DND-41 (cell line): ENCODE measurements at regions not wholly inside any gene's neighbourhood (a gene's known extent, or its start where the extent isn't known, plus 50 kb on each side); places are given as distances from the start of the nearest gene placed in this dataset.

Source experiments
- ATAC-seq: fragments of 200-7000 bp; cut with Tn5 transposase; 3 replicates; pipeline ENCODE4 v1.9.1; 2021; ENCODE audit warnings: low read depth; ENCODE audit not compliant: insufficient read depth
- DNase-seq: peaks from one replicate; pipeline ENCODE4 v3.0.0-alpha.2; 2020
- H2AFZ ChIP-seq: 2 replicates; pipeline ENCODE4 v1.6.0; 2012; ENCODE audit warnings: low read depth, low read length
- H3K27ac ChIP-seq: 2 replicates; pipeline ENCODE4 v1.5.1; 2012; ENCODE audit warnings: low read length, inconsistent platforms
- H3K27me3 ChIP-seq: fragments of 200-600 bp; sonication (generic); 2 replicates; pipeline ENCODE4 v1.6.0; 2012; ENCODE audit warnings: low read length, mild to moderate bottlenecking, inconsistent platforms; ENCODE audit not compliant: insufficient read depth, poor library complexity
- H3K36me3 ChIP-seq: 2 replicates; pipeline ENCODE4 v1.5.1; 2012; ENCODE audit warnings: low read length, inconsistent platforms; ENCODE audit not compliant: insufficient read depth
- H3K4me1 ChIP-seq: 2 replicates; pipeline ENCODE4 v1.5.1; 2012; ENCODE audit warnings: mild to moderate bottlenecking, low read length; ENCODE audit not compliant: insufficient read depth
- H3K4me2 ChIP-seq: 2 replicates; pipeline ENCODE4 v1.6.0; 2012; ENCODE audit warnings: mild to moderate bottlenecking, moderate library complexity, low read length, inconsistent platforms; ENCODE audit not compliant: insufficient read depth
- H3K4me3 ChIP-seq, 2 experiments: fragments of 200-600 bp in 1 of 2; shearing (Covaris generic) in 1 of 2; 2 replicates each; pipeline ENCODE4 v1.5.1; 2012 to 2016; ENCODE audit warnings: inconsistent platforms in 2 of 2, low read length in 2 of 2, mild to moderate bottlenecking in 2 of 2, low read depth in 1 of 2, moderate library complexity in 1 of 2
- H3K79me2 ChIP-seq: 2 replicates; pipeline ENCODE4 v1.6.0; 2012; ENCODE audit warnings: low read length, inconsistent platforms; ENCODE audit not compliant: insufficient read depth
- H3K9ac ChIP-seq: 2 replicates; pipeline ENCODE4 v1.6.0; 2012; ENCODE audit warnings: low read depth, mild to moderate bottlenecking, inconsistent platforms, low read length, moderate library complexity
- H3K9me3 ChIP-seq: 2 replicates; pipeline ENCODE4 v1.5.1; 2012; ENCODE audit warnings: low read length, moderate library complexity, mild to moderate bottlenecking, inconsistent platforms; ENCODE audit not compliant: insufficient read depth, severe bottlenecking
- H4K20me1 ChIP-seq: 2 replicates; pipeline ENCODE4 v1.6.0; 2012; ENCODE audit warnings: low read length; ENCODE audit not compliant: insufficient read depth
- EZH2 ChIP-seq: IDR thresholded peaks from 3 replicates; pipeline ENCODE4 v1.6.1; 2012; ENCODE audit warnings: borderline replicate concordance, low read depth, mild to moderate bottlenecking, moderate library complexity, low read length, inconsistent platforms; ENCODE audit not compliant: severe bottlenecking
- TF ChIP-seq, protein P1 (sequence below): IDR thresholded peaks from 2 replicates; pipeline ENCODE4 v1.5.1; 2012; ENCODE audit warnings: borderline replicate concordance, low read length, moderate library complexity, mild to moderate bottlenecking; ENCODE audit not compliant: poor library complexity, severe bottlenecking; ENCODE audit errors: extremely low read depth

DNA sequence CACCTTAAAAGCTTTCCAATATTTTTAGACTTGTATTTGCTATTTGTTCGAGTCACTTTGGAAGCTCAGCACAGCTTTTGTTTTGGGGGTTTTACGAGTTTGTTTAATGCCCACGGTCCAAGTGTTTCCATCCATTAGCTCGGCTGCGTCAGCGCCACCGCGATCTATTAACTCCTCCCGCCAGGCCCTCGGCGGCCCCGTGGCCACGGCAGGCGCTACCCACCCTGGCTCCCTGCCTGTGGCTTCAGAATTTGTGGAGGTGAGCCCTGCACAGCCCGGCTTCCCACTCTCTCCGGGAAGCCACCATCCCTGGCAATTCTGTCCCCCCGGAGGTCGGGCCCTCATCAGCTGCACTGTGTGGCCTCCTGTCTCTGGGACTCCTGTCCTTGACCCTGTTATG is 648.5 kb downstream of the BRD1 start:
- Histone ChIP-seq H3K79me2 (no peaks in the 10 kb centered on the region), H3K4me3 (no peak overlapping the region), H3K9ac (no peak overlapping the region), H3K27ac (no peak overlapping the region), H3K36me3 (no peaks in the 10 kb centered on the region), H3K4me2 (no peak overlapping the region), H2AFZ (no peak overlapping the region), H3K9me3 (no peaks in the 10 kb centered on the region), H4K20me1 (0 out of 2 replicates have a peak, but pooled peaks cover 4% of the 10 kb centered on the region), H3K4me1 (no peaks in the 10 kb centered on the region), H3K27me3 (no peaks in the 10 kb centered on the region)
- no peak for ATAC-seq
- TF ChIP-seq, protein P1, sequence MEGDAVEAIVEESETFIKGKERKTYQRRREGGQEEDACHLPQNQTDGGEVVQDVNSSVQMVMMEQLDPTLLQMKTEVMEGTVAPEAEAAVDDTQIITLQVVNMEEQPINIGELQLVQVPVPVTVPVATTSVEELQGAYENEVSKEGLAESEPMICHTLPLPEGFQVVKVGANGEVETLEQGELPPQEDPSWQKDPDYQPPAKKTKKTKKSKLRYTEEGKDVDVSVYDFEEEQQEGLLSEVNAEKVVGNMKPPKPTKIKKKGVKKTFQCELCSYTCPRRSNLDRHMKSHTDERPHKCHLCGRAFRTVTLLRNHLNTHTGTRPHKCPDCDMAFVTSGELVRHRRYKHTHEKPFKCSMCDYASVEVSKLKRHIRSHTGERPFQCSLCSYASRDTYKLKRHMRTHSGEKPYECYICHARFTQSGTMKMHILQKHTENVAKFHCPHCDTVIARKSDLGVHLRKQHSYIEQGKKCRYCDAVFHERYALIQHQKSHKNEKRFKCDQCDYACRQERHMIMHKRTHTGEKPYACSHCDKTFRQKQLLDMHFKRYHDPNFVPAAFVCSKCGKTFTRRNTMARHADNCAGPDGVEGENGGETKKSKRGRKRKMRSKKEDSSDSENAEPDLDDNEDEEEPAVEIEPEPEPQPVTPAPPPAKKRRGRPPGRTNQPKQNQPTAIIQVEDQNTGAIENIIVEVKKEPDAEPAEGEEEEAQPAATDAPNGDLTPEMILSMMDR, result no peak
- TF ChIP-seq EZH2, result no peak
- DNase-seq, result no peak

DNA sequence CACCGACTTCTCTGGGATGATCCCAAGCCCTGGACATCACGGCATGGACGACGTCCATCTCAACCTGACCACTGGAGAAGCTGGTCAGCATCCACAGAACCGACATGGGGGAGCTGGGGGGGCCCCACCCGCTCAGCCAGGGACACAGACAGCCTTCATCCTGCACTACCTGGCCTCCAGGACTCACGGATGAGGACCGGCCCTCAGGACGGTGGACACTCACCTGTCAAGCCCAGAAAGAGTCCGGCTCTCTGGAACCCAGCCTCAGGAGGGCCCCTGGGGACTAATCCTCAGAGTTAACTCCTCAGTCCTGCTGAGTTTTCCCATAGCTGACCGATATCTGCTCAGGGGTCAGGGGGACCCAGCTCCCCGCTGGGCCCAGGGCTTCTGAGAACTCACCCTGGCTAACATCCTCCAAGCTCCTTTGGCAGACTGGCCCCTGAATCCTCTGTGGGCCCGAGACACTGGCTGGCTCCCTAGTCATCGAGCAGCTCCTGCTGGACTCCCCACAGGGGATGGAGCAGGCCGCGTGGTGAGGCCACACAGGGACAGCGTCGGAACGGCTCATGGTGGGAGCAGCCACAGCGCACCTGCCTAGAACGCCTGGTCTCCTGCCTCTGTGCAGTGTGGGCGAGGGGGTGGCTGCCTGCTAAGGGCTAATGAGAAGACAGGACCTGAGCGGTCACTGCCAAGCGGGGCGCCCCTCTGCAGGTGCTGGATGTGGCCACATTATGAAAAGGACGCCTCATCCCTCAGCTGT is 649.2 kb downstream of the BRD1 start:
- H3K27me3 ChIP-seq, result no peaks in the 10 kb centered on the region

DNA sequence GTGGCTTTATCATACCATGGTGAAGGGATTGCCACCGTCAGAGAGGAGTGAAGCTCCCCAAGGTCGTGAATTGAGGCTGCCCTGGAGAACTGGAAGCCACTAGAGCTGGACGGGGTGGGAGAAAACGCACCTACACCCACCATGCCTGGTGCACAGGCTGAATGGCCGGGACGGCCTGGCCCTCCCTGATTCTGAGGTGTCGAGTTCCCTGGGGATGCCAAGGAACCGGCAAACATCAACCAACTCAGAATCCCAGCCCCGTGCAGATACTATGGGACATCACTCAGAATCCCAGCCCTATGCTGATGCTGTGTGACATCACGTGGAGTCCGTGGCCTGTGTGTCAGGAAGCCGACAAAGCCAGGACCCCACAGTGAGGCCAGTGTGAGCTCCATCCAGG is 650.0 kb downstream of the BRD1 start:
- Histone ChIP-seq H3K4me3 (no peak overlapping the region), H3K79me2 (no peaks in the 10 kb centered on the region), H3K36me3 (no peaks in the 10 kb centered on the region), H4K20me1 (0 out of 2 replicates have a peak, but pooled peaks cover 4% of the 10 kb centered on the region), H3K9me3 (no peaks in the 10 kb centered on the region), H2AFZ (no peak overlapping the region), H3K4me2 (no peak overlapping the region), H3K9ac (no peak overlapping the region), H3K4me1 (no peaks in the 10 kb centered on the region), H3K27ac (no peak overlapping the region), H3K27me3 (no peaks in the 10 kb centered on the region)
- TF ChIP-seq EZH2, result no peak
- TF ChIP-seq, protein P1, result no peak
- no peak for DNase-seq
- no peak for ATAC-seq

More for the DNA sequence above, 649.2 kb downstream of the BRD1 start:
- Histone ChIP-seq H3K79me2 (no peaks in the 10 kb centered on the region), H3K4me3 (no peak overlapping the region), H3K9ac (no peak overlapping the region), H3K4me1 (no peaks in the 10 kb centered on the region), H3K27ac (no peak overlapping the region), H3K4me2 (no peak overlapping the region), H4K20me1 (0 out of 2 replicates have a peak, but pooled peaks cover 4% of the 10 kb centered on the region), H2AFZ (no peak overlapping the region), H3K9me3 (no peaks in the 10 kb centered on the region), H3K36me3 (no peaks in the 10 kb centered on the region)
- ATAC-seq (no peak), DNase-seq (no peak)
- TF ChIP-seq EZH2, result no peak
- TF ChIP-seq, protein P1, result no peak
